H9 (cell line): ENCODE measurements at regions not wholly inside any gene's neighbourhood (a gene's known extent, or its start where the extent isn't known, plus 50 kb on each side); places are given as distances from the start of the nearest gene placed in this dataset.

Experiments
- DNase-seq: peaks from one replicate; pipeline ENCODE4 v3.0.0-alpha.2; 2017
- H2AFZ ChIP-seq: one replicate; pipeline ENCODE4 v1.6.1; 2013; ENCODE audit warnings: mild to moderate bottlenecking, low read length, control low read depth, moderate library complexity
- H2AK5ac ChIP-seq: 2 replicates; pipeline ENCODE4 v1.6.1; 2013; ENCODE audit warnings: low read length, control low read depth, mixed read lengths; ENCODE audit not compliant: insufficient read length
- H2BK120ac ChIP-seq: one replicate; pipeline ENCODE4 v1.6.1; 2013; ENCODE audit warnings: low read depth, mild to moderate bottlenecking, low read length, control low read depth, inconsistent platforms; ENCODE audit not compliant: poor library complexity, severe bottlenecking
- H2BK12ac ChIP-seq: 2 replicates; pipeline ENCODE4 v1.6.1; 2013; ENCODE audit warnings: low read length, control low read depth, mixed read lengths, low read depth; ENCODE audit not compliant: insufficient read length
- H2BK15ac ChIP-seq: 2 replicates; pipeline ENCODE4 v1.6.1; 2013; ENCODE audit warnings: low read depth, low read length, control low read depth
- H2BK20ac ChIP-seq: one replicate; pipeline ENCODE4 v1.6.1; 2013; ENCODE audit warnings: low read depth, mild to moderate bottlenecking, low read length, control low read depth, inconsistent platforms; ENCODE audit not compliant: poor library complexity, severe bottlenecking
- H2BK5ac ChIP-seq: 2 replicates; pipeline ENCODE4 v1.6.1; 2013; ENCODE audit warnings: low read length, control low read depth, mixed read lengths; ENCODE audit not compliant: insufficient read length
- H3K14ac ChIP-seq: 2 replicates; pipeline ENCODE4 v1.6.1; 2013; ENCODE audit warnings: low read length, control low read depth; ENCODE audit not compliant: insufficient read depth
- H3K18ac ChIP-seq: 2 replicates; pipeline ENCODE4 v1.6.1; 2013; ENCODE audit warnings: low read depth, mild to moderate bottlenecking, mixed read lengths, low read length, control low read depth; ENCODE audit not compliant: insufficient read length
- H3K23ac ChIP-seq: 2 replicates; pipeline ENCODE4 v1.6.1; 2013; ENCODE audit warnings: low read length, control low read depth, mixed read lengths, low read depth; ENCODE audit not compliant: insufficient read length
- H3K23me2 ChIP-seq: 2 replicates; pipeline ENCODE4 v1.6.1; 2013; ENCODE audit warnings: low read depth, mild to moderate bottlenecking, mixed read lengths, low read length, control low read depth; ENCODE audit not compliant: insufficient read length, poor library complexity, severe bottlenecking
- H3K27ac ChIP-seq: 2 replicates; pipeline ENCODE4 v1.5.1; 2013; ENCODE audit warnings: low read length, control low read depth, mixed read lengths, low read depth; ENCODE audit not compliant: insufficient read length
- H3K27me3 ChIP-seq: 2 replicates; pipeline ENCODE4 v1.6.1; 2013; ENCODE audit warnings: low read length, control low read depth, inconsistent platforms; ENCODE audit not compliant: insufficient read depth
- H3K4ac ChIP-seq: 2 replicates; pipeline ENCODE4 v1.6.1; 2013; ENCODE audit warnings: low read depth, mild to moderate bottlenecking, control low read depth, inconsistent platforms, low read length, moderate library complexity
- H3K4me1 ChIP-seq: 2 replicates; pipeline ENCODE4 v1.6.1; 2013; ENCODE audit warnings: low read length, control low read depth, inconsistent platforms; ENCODE audit not compliant: insufficient read depth
- H3K4me2 ChIP-seq: 2 replicates; pipeline ENCODE4 v1.6.1; 2013; ENCODE audit warnings: low read length, control low read depth, mixed read lengths; ENCODE audit not compliant: insufficient read length, insufficient read depth
- H3K56ac ChIP-seq: 2 replicates; pipeline ENCODE4 v1.6.1; 2013; ENCODE audit warnings: low read depth, mild to moderate bottlenecking, mixed read lengths, low read length, control low read depth; ENCODE audit not compliant: insufficient read length
- H3K79me1 ChIP-seq: 2 replicates; pipeline ENCODE4 v1.6.1; 2013; ENCODE audit warnings: low read depth, mild to moderate bottlenecking, moderate library complexity, low read length, control low read depth, inconsistent platforms; ENCODE audit not compliant: insufficient read depth, poor library complexity, severe bottlenecking
- H3K79me2 ChIP-seq: 2 replicates; pipeline ENCODE4 v1.6.1; 2013; ENCODE audit warnings: low read length, control low read depth, inconsistent platforms; ENCODE audit not compliant: insufficient read depth
- H3K9ac ChIP-seq: 2 replicates; pipeline ENCODE4 v1.6.1; 2013; ENCODE audit warnings: low read length, control low read depth, mixed read lengths; ENCODE audit not compliant: insufficient read length; ENCODE audit errors: extremely low read depth
- H3K9me3 ChIP-seq: one replicate; pipeline ENCODE4 v1.6.1; 2013; ENCODE audit warnings: low read depth, low read length, inconsistent platforms; ENCODE audit not compliant: control insufficient read depth
- H3T11ph ChIP-seq: one replicate; pipeline ENCODE4 v1.6.1; 2013; ENCODE audit warnings: mild to moderate bottlenecking, low read length, control low read depth, inconsistent platforms
- H4K20me1 ChIP-seq: one replicate; pipeline ENCODE4 v1.6.1; 2013; ENCODE audit not compliant: control insufficient read depth, insufficient read length, insufficient read depth
- H4K5ac ChIP-seq: 2 replicates; pipeline ENCODE4 v1.6.1; 2013; ENCODE audit warnings: low read depth, mild to moderate bottlenecking, mixed read lengths, low read length, control low read depth; ENCODE audit not compliant: insufficient read length
- H4K8ac ChIP-seq: replicated peaks from 2 replicates; pipeline ENCODE4 v1.6.1; 2013; ENCODE audit warnings: low read length, control low read depth, mixed read lengths, low read depth; ENCODE audit not compliant: insufficient read length
- H4K91ac ChIP-seq: 2 replicates; pipeline ENCODE4 v1.6.1; 2013; ENCODE audit warnings: low read depth, mild to moderate bottlenecking, moderate library complexity, mixed read lengths, low read length, control low read depth; ENCODE audit not compliant: insufficient read length
- H3K27ac Mint-ChIP-seq, 3 experiments: 2 replicates in 2 of 3; 3 replicates in 1 of 3; pipeline ENCODE4 v1.8.0; 2020 to 2021; ENCODE audit warnings: mixed read lengths in 3 of 3, mild to moderate bottlenecking in 1 of 3, moderate library complexity in 1 of 3
- H3K27me3 Mint-ChIP-seq: 2 replicates; pipeline ENCODE4 v1.8.0; 2021; ENCODE audit warnings: low read depth, mild to moderate bottlenecking, moderate library complexity, mixed read lengths
- H3K36me3 Mint-ChIP-seq, 3 experiments: 2 replicates in 2 of 3; 3 replicates in 1 of 3; pipeline ENCODE4 v1.8.0; 2020 to 2021; ENCODE audit warnings: low read depth in 3 of 3, mixed read lengths in 3 of 3; ENCODE audit not compliant: insufficient read depth in 1 of 3
- H3K4me1 Mint-ChIP-seq, 2 experiments: 2 replicates each; pipeline ENCODE4 v1.8.0; 2020; ENCODE audit warnings: mixed read lengths in 2 of 2
- H3K4me3 Mint-ChIP-seq, 2 experiments: 2 replicates in 1 of 2; 3 replicates in 1 of 2; pipeline ENCODE4 v1.8.0; 2020 to 2021; ENCODE audit warnings: mild to moderate bottlenecking in 2 of 2, mixed read lengths in 2 of 2, moderate library complexity in 1 of 2
- H3K9me3 Mint-ChIP-seq, 2 experiments: 2 replicates in 1 of 2; 3 replicates in 1 of 2; pipeline ENCODE4 v1.8.0; 2020; ENCODE audit warnings: mild to moderate bottlenecking in 2 of 2, mixed read lengths in 2 of 2, moderate library complexity in 1 of 2
- WGBS: extraction: QIAGEN DNeasy Blood & Tissue Kit; methylation state at CpG from one replicate; pipeline ENCODE4 v1.1.7; 2013; ENCODE audit warnings: missing lambda C conversion rate, low lambda C conversion rate, mixed read lengths; ENCODE audit not compliant: insufficient read length; ENCODE audit errors: extremely low coverage; 5-methylcytosine and 5-hydroxymethylcytosine counted together
- TF ChIP-seq, protein P1 (sequence below): fragments of 200-600 bp; sonication (generic); conservative IDR thresholded peaks from 3 replicates; pipeline ENCODE4 v1.8.0; 2021; ENCODE audit warnings: antibody characterized with exemption, mild to moderate bottlenecking

DNA sequence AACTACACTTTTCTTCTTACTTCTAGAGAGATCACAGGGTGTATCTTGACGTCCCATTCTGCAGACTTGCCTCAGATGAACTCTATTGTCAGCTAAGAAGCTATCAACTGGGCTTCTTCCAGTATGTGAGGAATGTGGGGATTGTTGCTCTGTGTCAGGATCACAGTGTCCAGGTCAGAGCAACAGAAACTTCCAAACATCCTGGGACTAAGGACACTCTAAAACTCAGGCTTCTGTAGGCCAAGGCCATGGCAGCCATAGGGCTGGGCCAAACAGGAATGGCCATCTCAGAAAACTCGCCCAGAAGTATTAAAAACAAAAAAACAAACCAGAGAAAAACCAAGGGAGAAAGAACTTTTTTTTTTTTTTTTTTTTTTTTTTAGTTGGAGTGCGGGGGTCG, 210.0 kb upstream of the CLINT1 start:
- no peaks in the 10 kb centered on the region for H3K4me1 ChIP-seq
- H3T11ph ChIP-seq = no peak overlapping the region
- no peak overlapping the region for H3K4me2 ChIP-seq
- no peak overlapping the region for H3K4ac ChIP-seq
- no peak overlapping the region for H2AK5ac ChIP-seq
- no peak for DNase-seq
- no peak overlapping the region for H3K14ac ChIP-seq
- H3K27me3 ChIP-seq = no peaks in the 10 kb centered on the region
- Mint-ChIP-seq H3K4me1 (peaks cover 0 to 2% of the 10 kb centered on the region in 2 experiments; a peak in 2 of 4 replicates), H3K9me3 (no peaks in the 10 kb centered on the region), H3K36me3 (no peaks in the 10 kb centered on the region), H3K27ac (no peak overlapping the region), H3K4me3 (no peak overlapping the region), H3K27me3 (peaks cover 2% of the 10 kb centered on the region; the same call in 1 of the 2 replicates)
- H2BK20ac ChIP-seq = no peak overlapping the region
- H4K5ac ChIP-seq = no peak overlapping the region
- no CpG with 5 or more reads among the region's 4 CpGs for WGBS
- H2BK5ac ChIP-seq = no peak overlapping the region
- no peak overlapping the region for H2AFZ ChIP-seq
- TF ChIP-seq, protein P1, sequence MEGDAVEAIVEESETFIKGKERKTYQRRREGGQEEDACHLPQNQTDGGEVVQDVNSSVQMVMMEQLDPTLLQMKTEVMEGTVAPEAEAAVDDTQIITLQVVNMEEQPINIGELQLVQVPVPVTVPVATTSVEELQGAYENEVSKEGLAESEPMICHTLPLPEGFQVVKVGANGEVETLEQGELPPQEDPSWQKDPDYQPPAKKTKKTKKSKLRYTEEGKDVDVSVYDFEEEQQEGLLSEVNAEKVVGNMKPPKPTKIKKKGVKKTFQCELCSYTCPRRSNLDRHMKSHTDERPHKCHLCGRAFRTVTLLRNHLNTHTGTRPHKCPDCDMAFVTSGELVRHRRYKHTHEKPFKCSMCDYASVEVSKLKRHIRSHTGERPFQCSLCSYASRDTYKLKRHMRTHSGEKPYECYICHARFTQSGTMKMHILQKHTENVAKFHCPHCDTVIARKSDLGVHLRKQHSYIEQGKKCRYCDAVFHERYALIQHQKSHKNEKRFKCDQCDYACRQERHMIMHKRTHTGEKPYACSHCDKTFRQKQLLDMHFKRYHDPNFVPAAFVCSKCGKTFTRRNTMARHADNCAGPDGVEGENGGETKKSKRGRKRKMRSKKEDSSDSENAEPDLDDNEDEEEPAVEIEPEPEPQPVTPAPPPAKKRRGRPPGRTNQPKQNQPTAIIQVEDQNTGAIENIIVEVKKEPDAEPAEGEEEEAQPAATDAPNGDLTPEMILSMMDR = no peak
- no peaks in the 10 kb centered on the region for H3K79me2 ChIP-seq
- H3K23me2 ChIP-seq = no peaks in the 10 kb centered on the region
- no peak overlapping the region for H2BK12ac ChIP-seq
- H3K9ac ChIP-seq = no peak overlapping the region
- no peak overlapping the region for H2BK120ac ChIP-seq
- H3K9me3 ChIP-seq = no peaks in the 10 kb centered on the region
- H3K27ac ChIP-seq = no peak overlapping the region
- no peak overlapping the region for H4K8ac ChIP-seq
- H2BK15ac ChIP-seq = no peak overlapping the region
- H3K56ac ChIP-seq = no peak overlapping the region
- H4K20me1 ChIP-seq = no peaks in the 10 kb centered on the region
- no peaks in the 10 kb centered on the region for H3K79me1 ChIP-seq
- H3K18ac ChIP-seq = no peak overlapping the region
- no peak overlapping the region for H3K23ac ChIP-seq
- H4K91ac ChIP-seq = no peak overlapping the region
